ENCODE measurements at regions not wholly inside any gene's neighbourhood (a gene's known extent, or its start where the extent isn't known, plus 50 kb on each side); places are given as distances from the start of the nearest gene placed in this dataset.

DNA sequence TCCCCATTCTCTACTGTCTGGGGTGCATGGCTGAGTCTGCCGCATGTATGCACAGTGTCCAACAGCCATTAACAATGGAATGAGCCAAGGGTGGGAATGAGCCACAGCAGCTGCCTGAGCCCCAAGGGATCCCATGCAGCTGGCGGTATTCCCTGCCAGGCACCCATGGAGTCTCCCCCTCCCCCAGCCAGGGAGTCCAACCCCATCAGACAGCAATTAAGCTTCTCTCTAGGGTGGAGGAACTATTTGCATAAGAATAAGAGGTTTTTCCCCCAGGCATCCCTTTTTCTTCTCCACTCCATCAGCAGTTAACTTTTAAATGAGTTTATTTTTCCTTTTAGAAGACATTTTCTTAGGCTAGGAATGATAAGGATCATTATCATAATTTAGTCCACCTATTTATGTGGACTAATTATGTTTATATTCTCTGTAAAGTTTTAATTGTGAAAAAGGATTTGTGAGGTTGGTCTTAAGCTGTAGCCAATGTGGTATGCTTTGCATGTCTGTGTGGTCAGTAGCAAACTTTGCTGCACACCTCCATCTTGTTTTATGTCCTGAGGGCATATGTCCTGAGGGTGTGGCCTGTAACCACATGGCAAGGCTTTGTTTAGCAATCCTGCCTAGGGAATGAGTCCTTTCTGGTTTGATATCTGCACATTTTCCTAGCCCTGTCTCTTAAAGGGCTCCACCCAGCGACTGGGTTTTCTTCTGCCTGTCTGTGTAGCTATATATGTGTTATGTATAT lies 158.9 kb upstream of the OLIG3 start:
- TF ChIP-seq ISL1 (CRISPR knock-in tag; IDR thresholded peaks at IDR 0.05) (no peak), ZFP30 (CRISPR knock-in tag; IDR thresholded peaks at IDR 0.05) (no peak), ARNTL (CRISPR knock-in tag; IDR thresholded peaks at IDR 0.05; ENCODE audit: borderline replicate concordance, low read depth) (no peak), BACH2 (CRISPR knock-in tag; IDR thresholded peaks at IDR 0.05; ENCODE audit: borderline replicate concordance) (no peak), OSR1 (CRISPR knock-in tag; IDR thresholded peaks at IDR 0.05) (no peak), ZNF8 (CRISPR knock-in tag; IDR thresholded peaks at IDR 0.05) (no peak), ZFP3 (CRISPR knock-in tag; IDR thresholded peaks at IDR 0.05) (no peak)
- TF ChIP-seq, protein P1, sequence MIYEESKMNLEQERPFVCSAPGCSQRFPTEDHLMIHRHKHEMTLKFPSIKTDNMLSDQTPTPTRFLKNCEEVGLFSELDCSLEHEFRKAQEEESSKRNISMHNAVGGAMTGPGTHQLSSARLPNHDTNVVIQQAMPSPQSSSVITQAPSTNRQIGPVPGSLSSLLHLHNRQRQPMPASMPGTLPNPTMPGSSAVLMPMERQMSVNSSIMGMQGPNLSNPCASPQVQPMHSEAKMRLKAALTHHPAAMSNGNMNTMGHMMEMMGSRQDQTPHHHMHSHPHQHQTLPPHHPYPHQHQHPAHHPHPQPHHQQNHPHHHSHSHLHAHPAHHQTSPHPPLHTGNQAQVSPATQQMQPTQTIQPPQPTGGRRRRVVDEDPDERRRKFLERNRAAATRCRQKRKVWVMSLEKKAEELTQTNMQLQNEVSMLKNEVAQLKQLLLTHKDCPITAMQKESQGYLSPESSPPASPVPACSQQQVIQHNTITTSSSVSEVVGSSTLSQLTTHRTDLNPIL (CRISPR knock-in tag; IDR thresholded peaks at IDR 0.05; ENCODE audit: low read depth): no peak
- TF ChIP-seq, protein P2, sequence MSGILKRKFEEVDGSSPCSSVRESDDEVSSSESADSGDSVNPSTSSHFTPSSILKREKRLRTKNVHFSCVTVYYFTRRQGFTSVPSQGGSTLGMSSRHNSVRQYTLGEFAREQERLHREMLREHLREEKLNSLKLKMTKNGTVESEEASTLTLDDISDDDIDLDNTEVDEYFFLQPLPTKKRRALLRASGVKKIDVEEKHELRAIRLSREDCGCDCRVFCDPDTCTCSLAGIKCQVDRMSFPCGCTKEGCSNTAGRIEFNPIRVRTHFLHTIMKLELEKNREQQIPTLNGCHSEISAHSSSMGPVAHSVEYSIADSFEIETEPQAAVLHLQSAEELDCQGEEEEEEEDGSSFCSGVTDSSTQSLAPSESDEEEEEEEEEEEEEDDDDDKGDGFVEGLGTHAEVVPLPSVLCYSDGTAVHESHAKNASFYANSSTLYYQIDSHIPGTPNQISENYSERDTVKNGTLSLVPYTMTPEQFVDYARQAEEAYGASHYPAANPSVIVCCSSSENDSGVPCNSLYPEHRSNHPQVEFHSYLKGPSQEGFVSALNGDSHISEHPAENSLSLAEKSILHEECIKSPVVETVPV (CRISPR knock-in tag; IDR thresholded peaks at IDR 0.05): no peak
